Pulmonary artery endothelial cell (primary cell): ENCODE measurements at regions not wholly inside any gene's neighbourhood (a gene's known extent, or its start where the extent isn't known, plus 50 kb on each side); places are given as distances from the start of the nearest gene placed in this dataset.
"Not testable (repeated sequence)": the region's sequence is repeated elsewhere in the genome, so short reads cannot be mapped to it uniquely, and the experiment has no call there.

ENCODE experiments used
- DNase-seq: peaks from one replicate; pipeline ENCODE4 v3.0.0-alpha.2; 2011; ENCODE audit warnings: low read depth, low spot score

- no peak for DNase-seq
These were observed 51.0 kb upstream of the RCBTB2 start for GRCh38 chr13:48583859-48584311.

GRCh38 chr13:48585456-48585840 is 52.6 kb upstream of the RCBTB2 start:
- DNase-seq, result peak; percentile 86

DNA sequence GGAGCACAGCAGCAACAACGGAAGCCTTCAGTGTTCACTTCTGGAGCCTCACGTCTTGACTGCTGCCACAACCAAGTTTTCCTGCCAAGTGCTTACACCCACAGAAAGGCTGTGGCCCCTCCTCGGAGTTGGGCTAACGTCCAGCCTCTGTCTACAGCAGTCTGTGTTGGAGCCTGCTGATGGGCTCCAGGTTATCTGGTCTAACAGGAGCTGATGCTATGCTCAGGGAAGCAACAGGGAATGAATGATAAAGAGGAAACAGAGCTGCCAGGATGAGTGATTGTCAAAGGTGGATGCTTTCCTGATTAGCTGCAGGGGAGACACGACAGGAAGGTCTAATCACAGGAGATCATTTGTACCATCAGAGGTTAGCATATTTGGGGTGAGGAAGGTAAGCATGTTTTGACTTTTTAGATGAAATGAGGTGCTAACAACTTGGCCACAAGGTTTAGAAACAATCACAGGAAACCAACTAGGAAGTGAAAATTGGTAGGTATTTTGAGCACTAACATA is 53.8 kb upstream of the RCBTB2 start:
- DNase-seq, result peak; percentile 55

- no peak for DNase-seq
These were observed 55.2 kb upstream of the RCBTB2 start for GRCh38 chr13:48588120-48588519.

GRCh38 chr13:48590141-48590901 is 57.4 kb upstream of the RCBTB2 start:
- DNase-seq, result no peak

GRCh38 chr13:48591124-48591872 is 58.4 kb upstream of the RCBTB2 start:
- DNase-seq, result not testable (repeated sequence)

- no peak for DNase-seq
These were observed 59.2 kb upstream of the RCBTB2 start for GRCh38 chr13:48591889-48592687.

GRCh38 chr13:48592688-48593049 is 59.8 kb upstream of the RCBTB2 start:
- DNase-seq, result no peak

DNA sequence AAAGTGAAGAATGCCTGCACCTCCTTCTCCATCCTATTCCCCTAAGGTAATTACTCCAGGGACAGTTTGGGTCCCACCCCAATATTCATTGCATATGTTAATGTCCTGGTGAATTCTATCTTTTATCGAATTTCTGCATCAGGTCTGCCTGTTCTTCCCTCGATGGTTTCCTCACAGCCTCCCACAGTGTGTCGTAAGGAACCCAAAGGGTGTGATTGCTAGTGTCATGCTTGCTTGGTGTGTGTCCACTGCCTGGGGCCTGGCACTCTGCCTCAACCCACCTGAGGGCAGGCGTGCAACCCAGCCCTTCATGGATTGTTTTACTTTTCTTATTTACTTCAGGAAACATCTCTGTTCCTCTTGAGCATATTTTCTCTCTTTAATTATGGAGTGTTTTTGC is 60.2 kb upstream of the CYSLTR2 start:
- DNase-seq, result no peak

- no peak for DNase-seq
These were observed 59.5 kb upstream of the CYSLTR2 start for GRCh38 chr13:48594096-48594815.

GRCh38 chr13:48595431-48596429 is 58.0 kb upstream of the CYSLTR2 start:
- peak; percentile 51 for DNase-seq

DNA sequence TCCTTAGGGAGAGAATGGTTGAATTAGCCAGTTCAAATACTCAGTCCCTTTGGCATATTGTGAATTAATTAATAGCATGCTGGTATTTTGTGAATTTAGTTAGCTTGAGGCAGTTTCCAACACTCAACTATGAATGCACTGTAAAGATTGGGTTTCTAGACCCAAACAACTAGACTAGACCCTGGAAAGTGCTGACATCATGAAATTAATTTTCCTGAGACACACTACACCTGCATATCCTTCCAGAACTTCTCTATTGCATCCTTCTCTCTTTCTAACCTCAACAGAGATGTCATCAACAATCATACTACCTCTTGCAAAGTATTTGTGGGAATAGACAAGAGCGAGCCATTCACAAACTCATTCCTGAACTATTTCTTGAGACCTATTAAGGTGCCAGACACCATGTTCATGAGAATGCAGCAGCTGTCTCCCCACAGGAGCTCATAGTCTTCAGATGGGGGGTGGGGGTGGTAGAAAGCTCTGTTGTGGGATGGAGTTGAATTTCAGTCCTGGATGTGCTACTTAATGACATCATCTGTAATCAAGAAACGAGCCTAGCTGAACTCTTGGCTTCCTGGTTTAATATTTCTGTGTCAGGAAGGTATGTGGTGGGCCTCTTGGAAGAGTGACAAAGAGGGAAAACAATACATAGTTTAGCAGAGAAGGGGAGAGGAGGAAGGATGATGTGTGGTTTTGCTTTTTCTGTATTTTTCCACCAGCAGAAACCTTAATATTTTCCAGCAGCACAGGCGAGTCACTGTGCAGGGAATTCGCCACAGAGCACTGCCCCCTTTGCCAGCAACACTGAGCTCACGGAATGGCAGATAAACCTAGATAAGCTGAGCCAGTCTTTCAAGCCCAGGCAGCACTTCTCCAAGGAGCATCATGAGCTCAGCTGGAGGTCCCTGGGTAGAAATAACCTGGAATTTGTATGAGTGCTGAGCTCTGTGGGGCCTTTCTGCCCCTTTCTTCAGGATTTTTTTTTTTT is 53.1 kb upstream of the CYSLTR2 start:
- peak; percentile 87 for DNase-seq

- DNase-seq, result no peak
These were observed 51.3 kb upstream of the CYSLTR2 start for GRCh38 chr13:48602296-48603016.

- no peak for DNase-seq
These were observed 50.4 kb upstream of the CYSLTR2 start for GRCh38 chr13:48603375-48603774.
